GM12873 (cell line): ENCODE measurements at regions not wholly inside any gene's neighbourhood (a gene's known extent, or its start where the extent isn't known, plus 50 kb on each side); places are given as distances from the start of the nearest gene placed in this dataset.

Experiments used
- CTCF ChIP-seq: IDR thresholded peaks from 2 replicates; pipeline ENCODE4 v1.5.1; 2012; ENCODE audit warnings: low read depth, mild to moderate bottlenecking, moderate library complexity, low read length, control low read depth; ENCODE audit not compliant: insufficient read depth; ENCODE audit errors: missing control alignments

DNA sequence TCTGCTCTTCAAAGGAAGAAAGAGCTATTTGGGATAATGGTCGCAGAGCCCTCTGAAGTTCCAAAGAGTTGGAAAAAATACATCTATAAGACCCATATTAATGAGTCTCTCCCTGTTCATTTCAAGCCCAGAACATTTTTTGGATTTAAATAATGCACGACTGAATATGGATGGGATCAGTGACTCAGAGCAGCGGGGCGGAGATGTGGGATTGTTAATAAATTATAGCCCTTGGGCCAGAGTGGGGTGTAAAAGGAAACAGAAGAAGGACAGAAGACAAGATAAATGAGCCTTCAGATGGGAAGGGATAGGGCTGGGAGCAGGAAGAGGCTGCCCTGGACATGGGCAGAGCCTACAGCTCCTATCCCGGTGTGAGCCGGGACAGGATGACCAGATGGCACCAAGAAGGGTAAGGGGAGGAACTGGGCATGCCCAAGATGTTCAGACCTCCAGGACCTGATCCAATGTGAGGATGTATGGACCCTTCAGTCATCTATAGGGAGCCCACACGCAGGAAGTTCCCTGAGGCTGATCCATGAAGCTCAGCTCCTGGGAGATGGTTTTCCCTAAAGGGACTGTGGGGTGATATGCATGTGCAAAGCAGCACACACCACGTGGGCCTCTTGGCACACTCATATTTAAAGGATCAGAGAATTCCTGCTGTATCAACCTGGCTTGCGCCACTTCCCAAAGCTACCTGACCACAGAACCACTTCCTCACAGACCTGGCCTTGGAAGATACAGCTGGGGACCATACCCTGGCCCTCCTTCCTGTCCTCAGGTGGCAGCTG lies 96.1 kb upstream of the PLXNA4 start:
- TF ChIP-seq CTCF, result no peak

- TF ChIP-seq CTCF, result no peak
Observed at GRCh38 chr7:132666774-132667172, 90.5 kb upstream of the PLXNA4 start.

GRCh38 chr7:132666071-132666773 lies 90.0 kb upstream of the PLXNA4 start:
- no peak for TF ChIP-seq CTCF

GRCh38 chr7:132656846-132657776 lies 80.8 kb upstream of the PLXNA4 start:
- TF ChIP-seq CTCF, result peak; percentile 61

GRCh38 chr7:132656341-132656740 lies 80.1 kb upstream of the PLXNA4 start:
- no peak for TF ChIP-seq CTCF

GRCh38 chr7:132655131-132655727 lies 79.0 kb upstream of the PLXNA4 start:
- no peak for TF ChIP-seq CTCF
